Liver (tissue), 7 donors: ENCODE measurements at regions not wholly inside any gene's neighbourhood (a gene's known extent, or its start where the extent isn't known, plus 50 kb on each side); places are given as distances from the start of the nearest gene placed in this dataset. TPM values are rescaled to one million over a fixed set of nuclear protein-coding genes. Genes with fewer than 3 reads are reported as not detected.
"Not testable (repeated sequence)": the region's sequence is repeated elsewhere in the genome, so short reads cannot be mapped to it uniquely, and the experiment has no call there.

Experiments
- DNase-seq: peaks from one replicate; pipeline ENCODE4 v3.0.0-alpha.2; 2017; ENCODE audit warnings: low spot score
- H3K27ac ChIP-seq, 2 donors: one replicate each; pipeline ENCODE4 v1.7.0; 2013; ENCODE audit warnings: inconsistent platforms in 2 of 2, low read length in 2 of 2, control low read depth in 1 of 2, low read depth in 1 of 2, mild to moderate bottlenecking in 1 of 2
- H3K27me3 ChIP-seq, 4 donors: one replicate each; pipeline versions ENCODE4 v1.6.1 to v1.7.0; 2013; ENCODE audit warnings: low read length in 3 of 4, inconsistent platforms in 1 of 4, mild to moderate bottlenecking in 1 of 4, moderate library complexity in 1 of 4; ENCODE audit not compliant: control insufficient read depth in 4 of 4, insufficient read depth in 4 of 4
- H3K36me3 ChIP-seq, 4 donors: one replicate each; pipeline versions ENCODE4 v1.6.1 to v1.7.0; 2013; ENCODE audit warnings: low read length in 3 of 4, mild to moderate bottlenecking in 3 of 4, low read depth in 1 of 4, moderate library complexity in 1 of 4; ENCODE audit not compliant: control insufficient read depth in 4 of 4, insufficient read depth in 3 of 4
- H3K4me1 ChIP-seq, 4 donors: one replicate each; pipeline versions ENCODE4 v1.6.1 to v1.7.0; 2013; ENCODE audit warnings: low read length in 3 of 4, mild to moderate bottlenecking in 3 of 4, moderate library complexity in 1 of 4; ENCODE audit not compliant: control insufficient read depth in 4 of 4, insufficient read depth in 4 of 4
- H3K4me3 ChIP-seq, 3 donors: one replicate each; pipeline versions ENCODE4 v1.6.1 to v1.7.0; 2013; ENCODE audit warnings: low read length in 3 of 3, control low read depth in 1 of 3, low read depth in 1 of 3, mild to moderate bottlenecking in 1 of 3
- H3K9ac ChIP-seq, 2 donors: one replicate each; pipeline ENCODE4 v1.7.0; 2013; ENCODE audit warnings: low read length in 2 of 2, mild to moderate bottlenecking in 2 of 2, moderate library complexity in 2 of 2, control low read depth in 1 of 2, low read depth in 1 of 2
- H3K9me3 ChIP-seq, 4 donors: one replicate each; pipeline versions ENCODE4 v1.6.1 to v1.7.0; 2013; ENCODE audit warnings: low read length in 3 of 4; ENCODE audit not compliant: control insufficient read depth in 4 of 4
- WGBS: extraction: QIAGEN DNeasy Blood & Tissue Kit; methylation state at CpG from one replicate; pipeline ENCODE4 v1.1.7; 2013; 5-methylcytosine and 5-hydroxymethylcytosine counted together
- small RNA-seq: library from RNA; depleted of rRNA; stranded (forward); fragments of <200 nt; gene quantifications from one replicate; pipeline ENCODE3, GENCODE V24; 2014
- donor health status: healthy.
- donor health status: healthy.
- donor health status: healthy.

DNA sequence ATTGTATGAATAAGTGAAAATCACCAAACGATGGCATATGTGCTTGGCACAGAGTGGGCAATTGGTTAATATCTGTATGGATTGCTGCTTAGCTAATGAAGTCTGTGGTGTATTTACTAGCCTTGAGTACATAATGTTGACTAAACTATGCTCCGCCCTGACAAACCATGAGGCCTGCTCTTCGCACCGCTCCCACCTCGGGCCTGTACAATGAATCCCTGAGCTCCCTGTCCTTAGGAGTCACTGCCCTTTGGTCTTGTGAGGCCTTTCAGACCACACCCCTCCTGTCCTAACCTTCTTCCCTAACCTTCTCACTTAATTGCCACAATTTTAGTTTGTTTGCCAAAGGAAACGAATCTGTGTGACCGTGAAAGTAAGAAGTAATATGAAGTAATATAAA is 193.2 kb downstream of the POTED start:
- DNase-seq, H3K4me3 ChIP-seq: not testable (repeated sequence)
- WGBS: 79% methylated on average over 7 of the region's 7 CpGs

More for the DNA sequence above, 193.2 kb downstream of the POTED start:
- H3K36me3 ChIP-seq, H3K27ac ChIP-seq, H3K4me1 ChIP-seq, H3K27me3 ChIP-seq, H3K9ac ChIP-seq, H3K9me3 ChIP-seq: not testable (repeated sequence)

Small RNAs in the stretch of these regions (small RNA-seq; reads per million reads assigned to genes)
- gene RNU6-954P (not detected), gene ZNF114P1 (not detected)
